Stimulated activated CD4-positive, alpha-beta T cell treated with anti-CD3 and anti-CD28 coated beads, Interleukin-4, amount 100 ng/mL, for 4 hours (primary cell): ENCODE measurements at regions not wholly inside any gene's neighbourhood (a gene's known extent, or its start where the extent isn't known, plus 50 kb on each side); places are given as distances from the start of the nearest gene placed in this dataset.

Experiments
- DNase-seq, 2 experiments: peaks; one replicate each; pipeline ENCODE4 v3.0.0-alpha.2; 2020

DNA sequence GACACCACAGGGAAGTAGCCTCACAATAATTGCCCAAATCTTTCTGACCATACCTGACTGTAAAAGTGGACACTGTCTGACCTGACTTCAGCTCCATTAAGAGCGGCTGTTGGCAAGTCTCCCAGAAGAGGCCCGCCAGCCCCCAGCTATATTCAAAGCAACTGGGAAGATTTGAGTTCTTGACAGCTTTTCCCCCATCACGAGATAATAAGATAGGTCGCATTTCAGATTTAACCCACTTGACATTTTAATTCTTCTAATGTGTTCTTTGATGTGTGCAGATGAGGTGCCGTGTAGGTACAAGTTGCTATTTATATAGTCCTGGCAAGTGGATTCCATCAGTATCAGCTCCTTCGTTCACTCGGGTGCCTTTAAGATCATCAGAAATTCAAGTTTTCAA is 345.7 kb downstream of the DRD1 start:
- no peak for DNase-seq

DNA sequence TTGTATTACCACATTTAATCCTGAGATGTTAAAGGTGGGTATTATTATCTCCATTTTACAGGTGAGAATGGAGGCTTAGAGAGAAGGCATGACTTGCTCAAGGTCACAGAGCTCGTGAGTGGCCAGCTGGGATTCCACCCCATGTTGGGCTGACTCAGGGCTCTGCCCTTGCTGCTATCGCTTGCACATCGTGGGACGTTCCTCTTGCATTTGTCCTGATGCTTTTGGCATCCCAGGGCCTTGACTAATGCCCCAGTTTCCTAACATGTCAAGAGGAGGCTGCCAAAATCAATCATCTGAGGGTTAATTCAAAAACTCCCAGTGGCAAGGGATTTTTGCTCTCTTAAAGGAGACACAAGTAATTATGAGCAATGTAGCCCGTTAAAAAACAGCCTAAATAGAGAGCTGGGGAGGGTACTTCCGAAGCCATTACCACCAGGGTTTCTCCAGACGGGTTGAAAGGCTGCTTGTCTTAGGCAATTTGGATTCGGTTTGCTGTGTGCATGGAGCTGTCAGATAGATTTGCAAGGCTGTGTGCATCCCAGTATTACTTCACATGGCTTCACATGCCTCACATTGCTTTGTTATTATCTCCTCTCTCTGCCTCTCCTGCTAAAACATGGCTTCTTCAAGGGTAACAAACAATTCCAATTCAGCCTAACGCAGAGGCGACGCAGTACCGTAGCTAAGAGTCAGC is 347.4 kb downstream of the DRD1 start:
- no peak for DNase-seq

DNA sequence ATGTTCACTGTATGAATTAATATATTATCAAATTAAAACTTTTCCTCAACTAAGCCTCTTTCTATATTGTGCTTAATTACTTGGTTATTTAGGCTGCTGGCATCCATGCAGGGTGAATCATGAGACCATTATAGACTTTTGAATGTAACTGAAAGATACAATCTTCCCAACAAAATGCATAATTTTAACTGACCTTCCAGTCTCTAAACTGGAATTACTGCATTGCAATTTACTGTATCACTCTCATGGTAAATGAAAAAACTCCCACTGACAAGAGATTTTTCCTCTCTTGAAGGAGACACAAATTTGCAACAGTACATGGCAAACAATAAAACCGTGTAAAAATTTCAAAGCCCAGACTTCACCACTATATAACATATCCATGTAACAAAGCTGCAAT is 349.5 kb downstream of the DRD1 start:
- DNase-seq = no peak

DNA sequence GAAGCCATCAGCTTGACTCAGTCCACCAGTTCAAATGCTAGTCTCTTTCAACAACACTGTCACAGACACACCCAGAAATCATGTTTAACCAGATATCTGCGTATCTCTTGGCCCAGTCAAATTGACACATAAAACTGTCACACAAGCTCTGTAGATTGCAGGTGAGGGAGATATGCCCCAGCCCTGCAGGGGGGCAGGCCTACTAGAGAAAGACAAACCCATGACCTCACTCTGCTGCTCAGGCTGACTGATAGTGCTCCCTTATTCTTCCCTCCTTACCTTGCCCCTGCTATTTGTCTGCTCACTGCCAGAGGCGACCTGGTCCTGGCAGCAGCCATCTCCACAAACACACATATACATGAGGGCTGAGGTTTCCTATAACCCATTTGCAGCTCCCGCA is 351.3 kb downstream of the DRD1 start:
- no peak for DNase-seq

DNA sequence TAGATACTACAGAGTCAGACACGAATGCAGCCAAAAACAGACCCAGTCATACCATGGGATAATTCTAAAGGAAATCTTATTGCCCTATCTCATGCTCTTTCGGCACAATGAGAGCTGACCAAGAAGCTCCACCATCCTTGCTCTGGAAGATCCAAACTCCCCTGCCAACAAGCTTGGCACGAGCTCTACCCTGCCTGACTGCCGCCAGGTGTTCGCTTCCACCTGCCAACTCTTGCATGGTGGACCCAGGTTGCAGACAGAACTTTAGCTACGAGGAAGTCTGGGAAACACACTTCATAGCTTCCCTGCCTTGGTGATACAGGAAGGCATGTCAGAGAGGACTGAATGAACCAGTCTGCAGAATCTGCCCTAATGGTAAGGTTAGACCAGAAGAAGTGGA is 355.0 kb downstream of the DRD1 start:
- no peak for DNase-seq

DNA sequence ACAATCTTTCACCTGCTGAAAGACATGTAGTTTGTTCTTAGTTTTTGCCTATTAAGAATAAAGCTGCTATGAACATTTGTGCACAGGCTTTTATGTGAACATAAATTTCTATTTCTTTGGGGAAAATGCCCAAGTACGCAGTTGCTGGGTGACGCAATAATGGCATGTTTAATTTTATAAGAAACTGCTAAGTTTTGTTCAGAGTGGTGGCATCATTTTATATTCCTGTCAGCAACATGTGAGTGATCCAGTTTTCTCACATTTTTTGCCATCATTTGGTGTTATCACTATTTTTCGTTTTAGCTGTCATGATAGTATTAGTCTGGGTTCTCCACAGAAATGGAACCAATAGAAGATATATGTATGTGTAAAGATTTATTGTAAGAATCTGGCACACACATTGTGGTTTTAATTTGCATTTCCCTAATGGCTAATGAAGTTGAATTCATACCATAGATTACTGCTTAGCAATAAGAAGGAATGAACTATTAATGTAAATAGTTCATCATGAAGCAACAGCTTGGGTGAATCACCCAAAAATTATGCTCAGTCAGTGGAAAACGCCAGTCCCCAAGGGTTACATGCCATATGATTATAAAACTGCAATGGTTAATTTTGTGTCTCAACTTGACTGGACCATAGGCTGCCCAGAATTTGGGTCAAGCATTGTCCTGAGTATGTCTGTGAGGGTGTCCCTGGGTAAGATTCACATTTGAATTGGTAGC is 358.6 kb downstream of the MSX2 start:
- DNase-seq = no peak

DNA sequence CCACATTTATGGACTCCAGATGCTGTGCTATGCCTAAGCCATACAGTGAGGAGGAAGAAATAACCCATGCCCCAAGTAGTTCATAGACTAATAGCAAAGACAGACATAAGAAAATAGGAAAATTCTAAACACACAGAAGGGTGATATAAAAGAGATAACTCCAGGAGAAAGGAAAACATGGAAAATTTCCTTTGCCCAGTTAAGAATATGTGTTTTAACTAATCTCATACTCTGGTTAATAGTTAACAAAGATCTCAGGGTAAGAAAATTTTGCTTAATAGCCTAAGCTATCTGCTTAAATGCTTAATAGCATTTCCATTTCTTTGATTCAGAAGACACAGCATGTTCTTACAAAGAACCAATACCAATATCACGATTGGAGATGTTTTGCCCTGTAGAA is 358.0 kb downstream of the MSX2 start:
- DNase-seq = no peak

DNA sequence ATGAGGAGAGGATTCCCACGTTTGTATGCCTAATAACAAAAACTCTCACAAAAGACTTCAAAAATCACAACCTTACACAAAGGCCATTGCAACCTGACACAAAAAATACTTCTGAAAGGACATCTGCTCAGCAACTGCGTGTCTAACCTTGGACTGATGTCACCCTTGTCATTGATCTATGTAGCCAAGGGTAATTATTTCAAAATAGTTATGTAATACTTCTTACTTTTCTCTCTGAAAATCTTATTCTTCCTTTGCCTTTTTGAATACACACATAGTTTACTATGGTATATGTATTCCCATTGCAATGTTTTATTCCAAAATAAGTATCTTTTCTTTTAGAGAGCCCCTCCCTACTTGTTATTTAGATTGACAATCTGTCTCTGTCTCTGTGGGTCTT is 355.3 kb downstream of the MSX2 start:
- DNase-seq = no peak

DNA sequence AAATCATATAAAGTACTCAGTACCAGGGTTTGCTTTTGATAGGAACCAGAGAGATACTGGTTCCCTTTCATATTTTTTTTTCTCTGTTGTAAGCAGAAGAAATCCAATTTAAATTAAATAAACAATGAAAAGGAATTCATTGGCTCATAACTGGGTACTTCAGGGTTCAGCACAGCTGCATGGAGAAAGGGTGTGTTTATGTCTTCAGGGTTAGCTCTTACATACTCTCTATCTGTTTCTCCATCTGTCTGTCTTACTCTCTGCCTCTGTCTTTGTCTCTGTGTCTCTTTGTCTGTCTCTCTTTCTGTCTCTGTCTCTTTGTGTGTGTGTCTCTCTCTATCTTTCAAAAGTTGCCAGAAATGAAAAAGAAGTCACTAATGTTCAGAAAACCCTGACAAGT is 345.9 kb downstream of the MSX2 start:
- DNase-seq = no peak

DNA sequence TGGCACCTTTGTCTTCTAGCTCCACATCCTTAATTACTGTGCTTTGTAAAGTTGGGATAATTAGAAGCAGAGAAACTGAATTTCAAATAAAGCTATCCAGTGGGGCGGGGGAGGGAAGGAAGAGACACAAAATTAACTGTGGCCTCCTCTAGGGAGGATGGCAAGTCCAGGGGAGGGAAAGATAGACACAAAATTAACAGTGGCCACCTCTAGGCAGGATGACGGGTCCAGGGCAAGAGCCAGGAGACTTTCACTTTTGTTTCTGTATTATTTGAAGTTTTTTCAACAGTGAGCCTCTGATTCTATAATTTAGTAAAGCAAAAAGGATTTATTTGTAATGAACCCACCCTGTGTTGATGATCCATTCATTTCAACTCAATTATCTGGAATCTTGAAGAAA is 335.9 kb downstream of the MSX2 start:
- no peak for DNase-seq

DNA sequence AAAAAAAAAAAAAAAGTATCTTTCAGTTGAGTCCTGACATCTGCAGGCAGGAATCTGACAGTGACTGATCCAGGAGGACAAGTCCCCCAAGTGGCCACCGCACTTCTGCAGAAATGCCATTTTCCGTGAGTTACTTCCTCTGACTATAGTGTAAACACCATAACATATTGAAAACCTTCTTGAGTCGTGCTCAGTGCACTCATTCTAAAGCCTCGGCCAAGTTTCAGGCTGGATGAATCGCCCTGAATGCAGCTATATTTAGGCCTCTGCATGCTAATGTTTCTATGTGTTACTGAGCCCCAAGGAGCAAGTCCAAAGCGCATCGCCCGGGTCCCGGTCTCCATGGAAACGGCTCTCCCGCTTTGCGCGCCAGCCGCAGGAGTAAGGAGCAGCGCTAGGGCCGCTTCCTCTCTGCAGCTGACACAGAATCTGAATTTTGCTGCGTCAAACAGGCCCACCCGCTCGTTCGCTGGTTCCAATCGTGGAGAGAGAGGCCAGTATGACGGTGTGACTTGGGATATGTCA is 335.4 kb downstream of the MSX2 start:
- DNase-seq = peak in 1 of 2 experiments; percentile 1

DNA sequence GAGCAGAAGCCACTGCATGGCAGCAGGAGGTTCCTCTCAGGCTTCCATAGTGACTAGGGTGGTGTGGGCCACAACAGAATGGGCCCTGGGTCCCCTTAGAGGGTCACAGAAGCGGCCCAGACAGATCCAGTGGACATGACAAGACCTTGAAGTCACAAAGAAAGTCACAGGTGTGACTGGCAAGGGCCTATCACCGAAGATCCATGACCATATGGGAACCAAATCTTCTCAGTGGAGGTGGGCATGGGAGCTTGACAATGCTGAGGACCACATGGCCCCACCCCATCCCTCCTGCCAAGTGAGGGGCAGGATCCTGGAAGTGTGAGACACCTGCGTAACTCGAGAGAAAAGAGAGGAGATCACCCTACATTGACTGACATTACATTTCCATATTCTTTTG is 332.4 kb downstream of the MSX2 start:
- no peak for DNase-seq

DNA sequence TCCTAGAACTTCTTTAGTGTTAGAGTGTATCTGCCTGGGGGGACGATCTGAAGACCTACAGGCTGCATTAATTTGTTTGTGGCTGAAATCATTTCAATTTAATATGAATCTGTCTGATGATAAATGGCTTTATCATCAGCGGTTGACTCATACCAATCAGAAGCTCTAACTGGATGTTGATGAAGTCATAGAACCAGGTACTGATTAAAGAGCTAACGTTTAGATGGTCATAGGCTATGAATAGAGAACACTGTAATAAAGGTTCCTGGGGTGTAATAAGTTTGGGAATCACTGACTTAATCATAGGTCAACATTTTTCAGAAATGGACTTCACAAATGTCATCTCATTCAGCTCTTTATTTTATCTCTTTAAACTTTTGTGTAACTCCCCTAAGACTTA is 329.9 kb downstream of the MSX2 start:
- DNase-seq = no peak

DNA sequence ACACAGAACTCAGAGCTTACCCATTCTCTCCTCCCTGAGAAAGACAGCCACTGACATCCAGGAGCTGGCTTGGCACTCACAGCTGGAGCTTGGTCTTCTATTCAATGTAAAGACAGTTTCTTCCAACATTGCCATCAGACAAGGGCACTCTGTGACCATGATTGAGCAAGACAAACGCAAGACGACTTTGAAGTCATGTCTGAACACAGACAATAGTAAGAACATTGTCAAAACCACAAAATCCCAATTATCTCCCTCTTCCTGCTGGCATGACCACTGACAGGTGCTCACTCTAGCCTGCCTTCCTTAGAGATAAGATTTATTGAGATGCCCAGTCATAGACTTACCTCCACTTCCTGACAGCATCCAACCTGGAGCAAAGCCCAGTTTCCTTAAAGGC is 328.0 kb downstream of the MSX2 start:
- no peak for DNase-seq

DNA sequence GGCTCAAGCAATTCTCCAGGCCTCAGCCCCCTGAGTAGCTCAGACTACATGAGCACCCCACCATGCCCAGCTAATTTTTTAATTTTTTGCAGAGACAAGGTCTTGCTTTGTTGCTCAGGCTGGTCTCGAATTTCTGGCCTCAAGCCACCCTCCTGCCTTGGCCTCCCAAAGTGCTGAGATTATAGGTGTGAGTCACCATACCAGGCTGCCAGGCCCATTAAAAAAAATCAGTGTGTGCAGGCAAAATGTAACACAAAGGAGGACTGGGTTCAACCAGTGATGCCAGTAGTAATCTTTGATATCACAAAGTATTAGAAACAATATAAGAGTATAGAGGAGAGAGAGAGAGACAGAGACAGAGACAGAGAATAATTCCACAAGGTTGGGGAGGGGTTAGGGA is 322.7 kb downstream of the MSX2 start:
- DNase-seq = no peak

DNA sequence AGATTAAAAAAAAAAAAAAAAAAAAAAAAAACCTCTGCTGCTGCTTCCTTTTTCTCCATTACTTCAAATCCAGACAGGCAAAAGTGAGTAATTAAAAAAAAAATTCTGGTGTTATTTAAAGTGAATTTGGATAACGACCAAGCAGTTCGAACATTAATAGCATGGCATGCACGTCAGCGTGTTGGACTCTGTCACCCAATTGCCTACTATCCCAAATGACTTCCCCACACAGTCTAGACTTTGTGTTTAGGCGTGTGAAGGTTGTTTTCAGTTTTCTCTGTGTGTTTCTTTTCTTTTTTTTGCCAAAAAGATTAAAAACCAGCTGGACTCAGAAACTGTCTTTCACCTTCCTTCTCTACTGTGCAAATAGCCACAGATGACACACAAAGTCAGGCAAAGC is 321.4 kb downstream of the MSX2 start:
- DNase-seq = no peak

DNA sequence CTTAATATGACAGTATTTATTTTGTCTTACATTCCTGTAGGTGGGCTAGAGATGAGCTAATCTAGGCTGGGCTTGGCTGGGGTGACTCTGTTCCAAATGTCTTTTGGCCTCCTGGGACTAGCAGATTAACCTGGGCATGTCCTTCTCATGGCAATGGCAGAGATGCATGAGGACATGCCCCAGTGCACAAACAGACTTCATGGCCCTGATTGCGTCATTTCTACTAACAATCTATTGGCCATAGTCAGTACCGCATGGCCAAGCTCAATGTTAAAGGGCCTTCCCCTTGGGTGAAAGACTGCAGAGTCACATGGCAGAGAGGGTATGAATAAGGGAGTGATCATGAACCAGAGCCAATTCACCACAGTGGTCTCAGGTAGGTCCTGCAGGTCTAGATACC is 313.4 kb downstream of the MSX2 start:
- DNase-seq = no peak

DNA sequence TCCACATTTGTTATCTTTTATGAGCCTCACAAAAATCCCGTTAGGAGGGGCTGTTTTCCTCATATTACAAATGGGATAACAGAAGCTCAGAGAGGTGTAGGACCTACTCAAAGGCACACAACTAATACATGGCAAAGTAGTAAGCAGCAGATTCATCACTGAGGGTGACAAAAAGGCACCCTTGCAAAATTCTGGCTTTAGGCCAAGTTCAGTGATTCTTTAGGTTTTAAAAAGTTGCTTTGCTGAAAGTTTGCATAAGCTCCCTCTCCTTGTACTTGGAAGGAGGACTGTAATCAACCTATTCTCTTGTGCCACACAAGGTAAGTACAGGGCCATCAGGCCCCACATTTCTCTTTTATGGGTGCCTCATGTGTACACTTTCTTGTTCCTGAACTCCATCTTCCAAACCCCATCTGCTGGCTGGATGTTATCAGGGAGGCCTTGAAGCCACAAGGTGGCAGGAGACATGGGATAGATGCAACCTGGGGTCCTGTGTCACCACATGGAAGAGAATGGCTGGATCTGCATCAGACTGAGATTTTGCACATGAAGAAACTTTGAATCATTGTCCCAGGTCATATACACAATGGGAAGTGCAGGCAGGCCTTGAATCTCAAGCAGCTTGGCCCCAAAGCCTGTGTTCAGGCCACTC is 311.6 kb downstream of the MSX2 start:
- no peak for DNase-seq

DNA sequence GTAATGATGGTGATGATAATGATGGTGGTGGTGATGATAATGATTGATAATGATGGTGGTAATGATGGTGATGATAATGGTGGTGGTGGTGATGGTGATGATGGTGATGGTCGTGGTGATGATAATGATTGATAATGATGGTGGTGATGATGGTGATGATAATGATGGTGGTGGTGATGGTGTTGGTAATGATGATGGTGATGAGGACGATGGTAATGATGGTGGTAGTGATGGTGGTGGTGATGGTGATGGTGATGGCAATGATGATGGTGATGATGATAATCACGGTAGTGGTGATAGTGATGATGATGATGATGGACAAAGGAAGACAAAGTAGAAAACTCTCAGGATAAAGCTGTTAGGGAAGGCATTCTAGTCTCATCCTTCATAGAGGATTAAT is 310.5 kb downstream of the MSX2 start:
- DNase-seq = no peak

DNA sequence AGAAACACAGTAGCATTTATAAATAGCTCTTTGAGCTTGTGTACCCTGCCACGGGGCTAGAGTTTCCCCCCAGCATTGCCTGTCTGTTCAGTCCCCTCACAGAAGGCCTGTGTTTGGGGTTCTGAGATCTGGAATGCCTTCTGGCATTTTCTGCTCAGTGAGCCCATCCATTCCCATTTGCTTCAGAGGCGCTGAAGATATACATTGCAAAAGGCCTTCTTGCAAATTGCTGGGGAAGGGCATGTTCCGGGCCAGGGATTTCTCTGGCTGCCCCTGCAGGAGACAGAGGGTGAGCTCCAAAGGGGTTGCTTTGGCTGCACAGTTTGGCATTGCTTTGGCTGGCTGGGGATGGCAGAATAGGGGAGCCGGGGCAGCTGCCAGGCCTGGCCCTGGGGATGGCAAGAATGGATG is 308.4 kb downstream of the MSX2 start:
- DNase-seq = no peak

DNA sequence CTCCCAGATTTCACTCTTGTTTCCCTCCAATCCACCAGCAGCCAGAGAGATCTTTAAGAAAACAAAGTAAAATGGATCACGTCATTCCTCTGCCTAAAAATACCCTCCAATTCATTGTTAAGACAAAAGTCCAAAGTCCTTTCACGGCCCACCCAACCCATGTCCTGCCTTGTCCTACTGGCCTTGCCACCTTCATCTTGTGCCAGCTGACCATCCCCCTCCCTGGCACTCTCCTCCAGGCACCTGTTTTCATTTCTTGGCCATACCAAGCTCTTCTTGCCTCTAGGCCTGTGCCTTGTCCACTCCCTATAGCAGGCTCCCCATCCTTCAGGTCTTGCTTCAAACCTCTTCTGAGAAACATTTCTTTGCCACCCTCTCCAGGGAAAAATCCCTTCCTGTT is 307.6 kb downstream of the MSX2 start:
- DNase-seq = no peak

DNA sequence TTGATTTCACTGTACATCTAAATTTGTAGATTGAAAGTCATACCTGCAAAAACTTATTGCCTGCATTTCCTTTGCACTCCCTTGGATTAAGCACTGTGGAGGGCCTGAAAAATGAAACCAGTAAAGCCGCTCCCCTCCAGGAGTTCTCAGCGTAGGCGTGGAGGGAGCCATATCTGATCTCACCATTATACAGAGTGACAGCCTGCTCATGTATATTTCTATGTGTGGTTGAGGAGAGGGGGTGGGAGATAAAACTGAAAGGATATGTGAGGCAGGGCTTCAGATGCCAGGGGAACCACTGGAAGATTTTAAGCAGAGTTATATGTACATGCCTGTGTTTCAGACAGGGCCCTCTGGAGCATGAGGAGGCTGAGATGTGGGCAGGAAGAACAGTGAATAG is 303.0 kb downstream of the MSX2 start:
- no peak for DNase-seq

DNA sequence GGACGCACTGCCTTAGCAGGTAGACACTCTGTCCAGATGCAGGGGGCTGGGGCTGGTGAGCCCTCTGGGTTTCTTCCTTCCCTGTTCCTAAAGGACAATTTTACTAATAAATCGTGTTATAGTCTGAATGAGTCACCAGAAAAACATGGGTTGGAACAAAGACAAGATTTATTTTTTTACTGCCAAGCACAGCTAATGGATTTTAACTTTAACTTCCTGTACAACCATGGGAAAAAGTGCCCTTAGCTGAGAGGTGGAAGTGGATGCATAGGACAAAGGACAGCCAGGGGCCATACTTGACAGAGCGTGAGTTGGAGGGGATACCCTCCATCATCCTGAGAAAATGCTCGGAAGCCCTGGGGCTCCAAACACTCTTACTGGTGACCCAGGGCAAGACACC is 300.7 kb downstream of the MSX2 start:
- DNase-seq = no peak
